ENCODE measurements at regions not wholly inside any gene's neighbourhood (a gene's known extent, or its start where the extent isn't known, plus 50 kb on each side); places are given as distances from the start of the nearest gene placed in this dataset.

- no peak for TF ChIP-seq ZBTB40 (IDR thresholded peaks at IDR 0.05)
- no peak; the same call in 1 of the 2 replicates for TF ChIP-seq ZBTB40 (CRISPR knock-in tag; IDR thresholded peaks at IDR 0.05)
- peak; percentile 61 for TF ChIP-seq PAXIP1 (CRISPR knock-in tag; conservative IDR thresholded peaks at IDR 0.05)
- 0 out of 2 replicates have a peak, but pooled peaks have one; percentile 16 for TF ChIP-seq ELF1 (CRISPR knock-in tag; IDR thresholded peaks at IDR 0.05)
- no peak for TF ChIP-seq ZNF17 (CRISPR knock-in tag; IDR thresholded peaks at IDR 0.05)
- no peak for TF ChIP-seq ZNF619 (CRISPR knock-in tag; IDR thresholded peaks at IDR 0.05)
- TF ChIP-seq ZNF274 (CRISPR knock-in tag; IDR thresholded peaks at IDR 0.05), result no peak
- TF ChIP-seq CREB1 (IDR thresholded peaks at IDR 0.05), result peak; percentile 69; the same call in 1 of the 2 replicates
- no peak for TF ChIP-seq CREB1 (CRISPR knock-in tag; IDR thresholded peaks at IDR 0.05)
- no peak for TF ChIP-seq ZBTB4 (CRISPR knock-in tag; IDR thresholded peaks at IDR 0.05; ENCODE audit: borderline replicate concordance)
- TF ChIP-seq ZNF530 (CRISPR knock-in tag; IDR thresholded peaks at IDR 0.05; ENCODE audit: low read depth), result no peak
- 0 out of 2 replicates have a peak, but pooled peaks have one; percentile 58 for TF ChIP-seq ZNF580 (CRISPR knock-in tag; IDR thresholded peaks at IDR 0.05; ENCODE audit: borderline replicate concordance, low read depth)
- TF ChIP-seq SNAI1 (CRISPR knock-in tag; IDR thresholded peaks at IDR 0.05; ENCODE audit: borderline replicate concordance), result no peak
- no peak for TF ChIP-seq REL (CRISPR knock-in tag; conservative IDR thresholded peaks at IDR 0.05)
- no peak for TF ChIP-seq ZFP90 (CRISPR knock-in tag; IDR thresholded peaks at IDR 0.05; ENCODE audit: borderline replicate concordance)
Observed at GRCh38 chr17:17406225-17406624, 70.6 kb upstream of the MED9 start (continued).
